Testis (tissue), 2 donors: ENCODE measurements at regions not wholly inside any gene's neighbourhood (a gene's known extent, or its start where the extent isn't known, plus 50 kb on each side); places are given as distances from the start of the nearest gene placed in this dataset.

ENCODE experiments used
- CTCF ChIP-seq, 3 experiments: fragments of 450-650 bp in 2 of 3; fragments of 200-600 bp in 1 of 3; sonication (generic) in 1 of 3; IDR thresholded peaks; one replicate each; pipeline ENCODE4 v1.5.1; 2016 to 2019; ENCODE audit warnings: antibody characterized with exemption in 3 of 3, mild to moderate bottlenecking in 2 of 3, moderate library complexity in 1 of 3
- POLR2A ChIP-seq: fragments of 450-650 bp; IDR thresholded peaks from one replicate; pipeline ENCODE4 v1.6.1; 2017; ENCODE audit warnings: antibody characterized with exemption, mild to moderate bottlenecking, moderate library complexity

GRCh38 chr18:47331026-47331425 lies 79.6 kb upstream of the SKOR2 start:
- TF ChIP-seq POLR2A (no peak), CTCF (IDR thresholded peaks at IDR 0.05) (no peak)
